GF-D8 (cell line): ENCODE measurements at regions not wholly inside any gene's neighbourhood (a gene's known extent, or its start where the extent isn't known, plus 50 kb on each side); places are given as distances from the start of the nearest gene placed in this dataset.
"Not testable (repeated sequence)": the region's sequence is repeated elsewhere in the genome, so short reads cannot be mapped to it uniquely, and the experiment has no call there.

Source experiments
- DNase-seq: peaks from one replicate; lab custom pipeline; 2025; lab: John Stamatoyannopoulos, UW

DNA sequence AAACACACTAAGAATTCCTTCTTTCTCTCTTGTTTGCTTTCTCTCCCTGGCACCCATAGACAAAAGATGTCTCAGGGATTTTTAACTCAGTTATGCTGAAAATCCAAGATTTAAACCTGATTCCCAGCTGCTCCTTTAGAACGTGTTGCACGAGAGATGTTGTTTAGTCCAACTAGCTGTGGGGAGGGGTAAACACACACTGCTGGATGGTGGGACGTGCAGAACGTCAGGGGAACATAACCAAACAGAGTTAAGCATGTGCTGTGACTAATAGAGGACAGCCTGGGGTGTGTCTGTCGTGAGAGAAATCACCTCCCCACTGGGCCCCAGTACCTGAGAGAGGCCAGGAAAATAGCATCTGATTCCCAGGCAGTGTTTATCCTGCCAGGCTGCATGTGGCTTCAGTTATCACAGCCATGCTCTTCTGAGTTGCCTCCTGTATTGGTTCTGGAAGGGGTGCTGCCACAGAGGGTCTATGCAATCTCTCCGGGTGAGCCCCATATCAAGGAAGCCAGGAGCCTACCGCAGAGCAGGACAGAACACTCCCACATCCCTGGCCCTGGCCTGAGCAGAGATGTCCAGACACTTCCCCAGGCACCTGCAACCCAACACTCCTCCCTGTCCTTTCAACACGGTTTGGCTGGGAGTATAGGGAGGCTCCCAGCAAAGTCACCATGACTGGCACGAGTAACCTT is 112.7 kb upstream of the EGLN3 start:
- DNase-seq: no peak

- DNase-seq: no peak
These were observed 112.2 kb upstream of the EGLN3 start for GRCh38 chr14:34063042-34063441.

- DNase-seq: no peak
These were observed 111.6 kb upstream of the EGLN3 start for GRCh38 chr14:34062353-34062973.

GRCh38 chr14:34060651-34060999 is 109.8 kb upstream of the EGLN3 start:
- DNase-seq: no peak

DNA sequence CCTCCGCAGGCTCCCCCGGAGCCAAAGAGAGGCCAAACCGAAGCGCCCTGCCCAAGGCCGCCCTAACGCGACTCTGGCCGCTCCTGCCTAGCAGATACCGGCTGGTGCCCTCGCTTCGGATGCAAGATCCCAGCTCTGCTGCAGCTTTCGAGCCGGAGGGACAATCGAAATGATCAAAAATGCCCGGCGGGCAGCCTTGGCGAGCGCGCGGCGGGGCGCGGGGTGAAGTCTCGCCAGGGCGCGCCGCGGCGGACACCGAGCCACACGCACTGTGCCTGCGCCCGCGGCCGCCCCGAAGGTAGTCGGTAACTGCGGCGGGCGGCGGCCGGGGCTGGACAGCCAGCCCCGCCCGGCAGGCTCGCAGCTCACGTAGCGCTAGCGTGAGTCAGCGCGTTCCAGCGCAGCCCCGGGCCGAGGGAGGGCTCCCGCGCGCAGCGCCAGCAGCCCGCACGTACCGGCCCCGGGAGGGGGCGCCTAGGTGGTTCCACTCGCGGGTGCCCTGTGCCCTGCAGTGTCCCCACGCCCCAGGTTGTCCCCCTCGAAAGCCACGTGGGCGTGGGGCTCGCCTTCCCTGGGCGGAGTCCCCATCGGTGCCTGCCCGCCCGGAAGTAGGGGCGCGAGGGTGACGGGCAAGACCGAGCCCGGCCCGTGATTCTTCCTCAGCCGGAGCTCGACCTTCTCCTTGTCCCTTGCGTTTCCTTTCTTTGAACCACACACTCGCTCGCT is 109.2 kb upstream of the EGLN3 start:
- no peak for DNase-seq

- DNase-seq: no peak
These were observed 108.4 kb upstream of the EGLN3 start for GRCh38 chr14:34059037-34059924.

- DNase-seq: no peak
These were observed 107.6 kb upstream of the EGLN3 start for GRCh38 chr14:34058510-34058909.

DNA sequence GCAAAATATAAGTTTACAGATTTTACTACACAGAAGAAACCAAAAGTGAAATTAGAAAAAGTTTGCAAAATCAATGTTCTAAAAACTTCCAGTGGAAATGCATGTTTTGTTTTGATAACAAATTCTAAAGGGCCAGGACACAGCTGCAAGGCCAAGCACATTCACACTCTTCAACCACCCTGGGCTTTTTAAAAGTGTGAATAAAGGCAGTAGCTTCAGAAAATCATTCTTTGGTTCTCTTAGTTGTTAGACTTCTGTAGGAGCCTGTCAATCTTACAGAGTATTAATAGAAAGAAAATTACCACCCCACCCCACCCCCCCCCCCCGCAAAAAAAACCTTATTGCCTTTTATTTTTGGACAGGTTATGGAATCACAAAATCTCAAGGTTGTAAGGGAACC is 105.2 kb upstream of the EGLN3 start:
- DNase-seq: no peak

DNA sequence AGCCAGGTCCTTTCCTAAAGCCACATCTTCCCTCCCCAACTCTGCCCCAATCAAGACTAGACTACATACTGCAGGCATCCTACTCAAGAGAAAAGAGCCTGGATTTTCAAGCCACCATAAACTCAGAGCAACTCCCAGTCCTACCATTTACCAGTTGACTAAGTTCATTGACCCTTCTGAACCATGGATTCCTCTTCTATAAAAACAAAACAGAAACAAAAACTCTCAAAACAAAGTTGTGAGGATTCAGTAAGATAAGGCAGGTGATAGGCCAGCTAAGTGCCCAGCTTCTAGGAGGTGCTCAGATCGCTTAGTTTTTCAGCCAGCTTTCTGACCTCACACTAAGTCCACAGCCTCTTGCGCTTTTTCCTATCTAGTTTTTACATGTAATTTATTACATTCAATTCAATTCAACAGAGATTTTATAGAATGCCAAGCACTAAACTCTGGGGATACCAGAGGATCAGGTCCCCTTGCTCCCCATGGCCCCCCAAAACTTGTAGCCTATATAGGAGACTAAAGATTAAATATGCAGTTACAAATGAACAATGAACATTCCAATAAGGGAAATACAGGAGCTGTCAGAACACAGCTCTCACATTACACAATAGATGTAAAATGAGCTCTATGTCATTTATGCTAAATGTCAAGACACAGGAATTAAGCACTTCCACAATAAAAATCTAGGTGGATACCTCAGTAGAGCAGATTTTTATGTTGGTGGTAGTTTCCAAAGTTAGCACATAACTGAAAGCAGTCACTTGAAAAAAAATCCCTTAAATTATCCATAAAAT is 104.5 kb upstream of the EGLN3 start:
- no peak for DNase-seq

- no peak for DNase-seq
These were observed 102.8 kb upstream of the EGLN3 start for GRCh38 chr14:34053666-34054065.

DNA sequence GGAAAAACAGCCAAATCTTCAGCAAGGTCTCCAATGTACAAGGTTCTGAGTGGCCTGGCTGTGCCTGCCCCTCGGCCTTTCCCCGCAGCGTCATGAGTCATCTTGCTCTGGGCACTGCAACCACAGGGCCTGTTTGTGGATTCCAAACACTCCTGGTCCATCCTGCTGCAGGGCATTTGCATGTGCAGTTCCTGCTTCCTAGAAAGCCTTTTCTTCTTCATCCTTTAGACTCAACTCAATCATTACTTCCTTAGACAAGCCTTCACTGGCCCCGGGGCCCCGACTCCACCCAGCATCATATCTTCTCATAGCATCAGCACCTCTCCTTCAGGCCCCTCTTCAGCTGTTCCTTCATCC is 101.8 kb upstream of the EGLN3 start:
- DNase-seq: no peak

DNA sequence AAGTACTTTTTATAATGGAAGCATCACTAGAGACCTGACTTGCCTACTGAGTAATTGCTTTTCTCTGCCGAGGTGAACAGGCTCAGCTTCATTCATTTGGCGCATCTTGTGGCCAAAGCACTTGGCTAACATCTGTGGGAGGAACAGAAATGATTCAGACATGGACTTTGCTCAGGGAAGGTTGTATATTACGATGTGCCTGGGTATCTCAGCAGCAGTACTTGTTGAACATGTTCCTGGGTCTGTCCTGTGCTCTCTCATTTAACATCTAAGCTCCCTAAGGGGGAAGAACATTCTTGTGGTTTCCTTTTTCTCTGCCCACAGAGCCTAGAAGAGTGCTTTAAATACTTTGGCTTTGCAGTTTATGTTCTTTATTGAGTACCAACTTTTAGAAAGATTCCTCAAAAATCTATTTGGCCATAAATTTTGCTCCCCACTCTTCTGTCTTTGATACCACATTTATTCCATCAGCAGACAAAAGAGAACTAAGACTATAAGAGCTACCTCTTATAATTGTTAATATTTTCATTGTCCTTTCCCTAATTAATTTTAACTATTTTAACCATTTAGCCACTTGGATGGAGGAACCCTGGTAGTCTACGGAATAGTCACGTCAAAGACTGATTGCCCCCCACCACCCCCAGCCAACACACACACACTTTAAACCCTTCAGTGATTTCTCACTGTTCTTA is 101.2 kb upstream of the EGLN3 start:
- DNase-seq: no peak

DNA sequence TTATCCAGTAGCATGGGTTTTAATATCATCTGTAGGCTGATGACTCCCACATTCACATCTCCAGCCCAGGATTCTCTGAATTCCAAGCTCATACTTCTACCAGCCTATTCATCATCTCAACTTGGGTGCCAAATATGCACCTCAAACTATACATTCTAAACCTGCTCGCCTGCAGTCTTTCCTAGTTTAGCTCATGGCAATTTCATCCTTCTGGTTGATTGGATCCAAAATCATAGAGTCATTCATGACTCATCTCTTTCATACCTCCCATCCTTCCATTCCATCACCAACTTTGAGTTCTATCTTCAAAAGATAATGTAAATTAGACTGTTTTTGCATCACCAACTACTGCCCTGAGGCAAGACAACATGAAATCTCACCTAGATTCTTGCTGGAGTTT is 99.7 kb upstream of the EGLN3 start:
- DNase-seq: no peak

GRCh38 chr14:34049790-34050189 is 98.9 kb upstream of the EGLN3 start:
- no peak for DNase-seq

DNA sequence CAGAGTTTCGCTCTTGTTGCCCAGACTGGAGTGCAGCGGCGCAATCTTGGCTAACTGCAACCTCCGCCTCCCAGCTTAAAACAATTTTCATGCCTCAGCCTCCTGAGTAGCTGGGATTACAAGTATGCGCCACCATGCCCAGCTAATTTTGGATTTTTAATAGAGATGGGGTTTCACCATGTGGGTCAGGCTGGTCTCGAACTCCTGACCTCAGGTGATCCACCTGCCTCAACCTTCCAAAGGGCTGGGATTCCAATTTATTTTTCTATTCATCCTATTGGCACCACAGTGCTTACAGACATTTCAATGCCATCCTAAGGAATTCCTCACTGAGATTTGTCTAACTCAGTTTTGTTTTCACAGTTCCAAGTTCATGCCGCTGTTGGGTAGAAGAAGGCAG is 98.3 kb upstream of the EGLN3 start:
- DNase-seq: not testable (repeated sequence)

- DNase-seq: no peak
These were observed 96.1 kb upstream of the EGLN3 start for GRCh38 chr14:34046799-34047520.

GRCh38 chr14:34044666-34045306 is 93.9 kb upstream of the EGLN3 start:
- DNase-seq: no peak

GRCh38 chr14:34044373-34044637 is 93.4 kb upstream of the EGLN3 start:
- no peak for DNase-seq

DNA sequence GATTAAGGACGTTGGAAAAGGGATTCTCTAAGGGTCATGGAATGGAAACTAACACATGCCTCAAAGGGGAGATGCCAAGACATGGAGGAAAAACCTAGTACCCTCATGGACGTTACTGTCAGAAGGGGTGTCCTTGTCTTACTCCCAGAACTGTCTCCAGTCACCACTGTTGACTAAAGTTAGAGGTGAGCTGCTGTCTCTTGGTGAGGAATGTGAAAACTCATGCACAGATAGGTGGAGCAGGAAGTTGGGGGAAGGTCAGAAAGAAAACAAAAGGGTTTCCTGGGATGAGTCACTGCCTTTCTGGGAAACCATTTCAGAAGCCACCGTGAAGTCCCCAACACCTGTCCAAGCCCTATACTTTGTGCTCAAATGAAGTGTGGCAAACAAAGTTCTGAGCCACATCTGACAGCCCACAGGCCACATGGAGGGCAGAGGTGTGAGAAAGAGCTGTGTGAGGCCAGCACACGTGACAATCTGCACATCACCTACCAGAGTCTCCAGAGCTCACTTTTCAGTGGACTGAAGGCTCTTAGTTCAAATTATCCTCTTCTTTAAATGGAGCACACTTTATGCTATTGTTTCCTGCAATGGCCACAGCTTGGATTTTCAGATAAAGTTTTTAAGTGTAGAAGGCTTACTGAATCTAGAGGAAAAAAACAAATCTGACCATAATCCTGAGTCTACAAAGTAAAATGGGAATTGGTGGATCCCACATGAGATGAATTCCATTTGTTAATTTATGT is 92.9 kb upstream of the EGLN3 start:
- DNase-seq: no peak
